HT-29 (cell line): ENCODE measurements at regions not wholly inside any gene's neighbourhood (a gene's known extent, or its start where the extent isn't known, plus 50 kb on each side); places are given as distances from the start of the nearest gene placed in this dataset.

Experiments used
- DNase-seq: peaks from one replicate; pipeline ENCODE4 v3.0.0-alpha.2; 2015; ENCODE audit warnings: low spot score

DNA sequence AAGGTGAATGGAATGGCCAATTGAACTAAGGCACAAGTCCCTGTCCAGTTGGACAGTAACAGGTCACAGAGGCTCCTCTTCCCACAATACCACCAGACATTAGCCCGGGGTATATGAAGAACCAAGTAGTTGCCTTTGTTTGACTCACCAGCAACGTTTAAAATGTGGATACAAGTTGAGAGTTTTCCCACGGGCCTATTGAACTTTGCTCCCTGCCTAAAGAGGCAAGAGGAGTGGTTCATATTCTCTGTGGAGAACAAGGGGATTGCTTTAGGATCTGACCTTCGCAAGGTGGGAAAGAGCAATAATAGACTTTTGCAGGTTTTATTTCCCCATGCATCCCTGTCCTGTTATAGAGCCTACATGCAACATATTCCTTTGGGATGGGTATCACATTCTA lies 177.2 kb downstream of the POU4F1 start:
- no peak for DNase-seq

DNA sequence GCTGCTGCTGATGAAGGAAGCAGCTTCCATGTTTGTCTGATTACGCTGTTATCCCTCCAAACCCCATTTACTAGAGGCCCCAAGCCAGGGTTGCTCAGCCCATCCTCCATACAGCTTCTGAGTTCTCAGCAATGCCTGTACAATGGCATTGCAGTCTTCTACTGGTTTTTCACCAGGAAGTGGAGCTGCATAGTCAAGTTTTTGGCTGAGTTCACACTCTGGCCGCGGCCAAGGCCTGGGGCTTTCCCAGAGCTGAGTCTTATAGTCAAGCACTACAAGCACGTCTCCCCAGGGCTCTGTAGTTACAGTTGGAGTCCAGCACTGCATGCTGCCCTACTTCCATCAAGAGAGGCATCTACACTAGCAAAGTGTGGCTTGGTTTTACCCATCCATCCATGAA lies 182.5 kb downstream of the POU4F1 start:
- no peak for DNase-seq

DNA sequence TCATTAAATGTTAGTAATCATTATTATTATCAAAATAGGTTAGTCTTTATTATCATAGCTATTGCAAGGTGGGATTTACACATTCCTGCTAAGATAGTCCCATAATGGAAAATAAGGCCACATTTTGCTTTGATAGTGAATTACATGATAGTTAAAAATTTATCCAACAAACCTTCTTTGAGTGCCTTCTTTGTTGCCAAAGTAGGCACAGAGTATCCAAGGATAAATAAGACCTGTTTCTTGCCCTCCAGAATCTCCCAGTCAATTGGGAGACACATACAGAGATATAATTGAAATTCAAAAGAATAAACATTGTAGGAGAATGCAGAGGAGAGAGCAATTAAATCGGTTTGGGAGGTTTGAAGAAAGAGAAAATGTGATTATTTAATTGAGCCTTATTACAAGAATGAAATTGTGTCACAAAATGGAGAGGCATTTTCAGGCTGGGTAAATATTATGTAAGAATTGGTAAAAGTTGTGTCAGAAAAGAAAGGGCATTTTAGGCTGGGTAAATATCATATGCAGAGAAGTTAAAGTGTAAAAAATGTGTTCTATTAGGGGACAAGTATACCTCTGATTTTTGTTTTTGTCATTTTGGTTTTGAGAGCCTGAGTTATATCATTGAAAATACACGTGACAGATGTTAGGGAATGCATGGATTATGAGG lies 189.3 kb downstream of the POU4F1 start:
- DNase-seq = no peak

DNA sequence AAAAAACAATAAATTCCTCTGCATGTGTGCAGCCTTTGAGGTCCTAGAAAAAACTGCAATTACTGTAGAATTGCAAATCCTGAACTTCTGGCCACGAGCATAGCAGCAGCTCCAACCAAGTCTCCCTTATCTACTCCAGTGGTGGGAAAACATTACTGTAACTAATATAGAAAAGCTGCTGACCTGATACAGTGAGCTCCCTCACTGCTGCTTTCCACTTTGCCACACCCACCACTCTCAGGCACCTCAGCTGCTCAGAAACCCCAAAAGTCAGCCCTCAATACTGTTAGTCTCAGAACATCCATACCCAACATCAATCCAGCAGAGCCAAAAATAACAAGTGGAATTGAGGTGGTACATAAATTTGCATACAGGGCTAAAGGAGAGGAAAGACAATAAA lies 192.5 kb downstream of the POU4F1 start:
- DNase-seq = no peak

DNA sequence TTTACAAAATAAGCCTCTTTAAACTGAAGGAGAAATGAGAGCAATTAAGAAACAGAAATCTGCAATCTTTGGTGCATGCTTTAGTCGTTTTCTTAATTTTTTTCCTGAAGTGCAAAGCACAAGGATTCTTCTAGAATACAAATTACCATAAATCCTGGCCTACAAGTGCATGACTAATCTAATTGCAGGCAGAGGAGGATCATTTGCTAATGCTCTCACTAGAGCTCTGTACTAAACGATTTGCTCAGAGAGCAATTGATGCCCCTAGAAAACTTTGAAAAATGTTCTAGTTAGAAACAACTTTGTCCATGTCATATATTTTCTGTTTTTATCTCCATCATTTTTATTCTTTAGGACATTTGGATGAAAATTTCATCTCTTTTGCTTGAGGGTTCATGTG lies 193.2 kb downstream of the POU4F1 start:
- no peak for DNase-seq

DNA sequence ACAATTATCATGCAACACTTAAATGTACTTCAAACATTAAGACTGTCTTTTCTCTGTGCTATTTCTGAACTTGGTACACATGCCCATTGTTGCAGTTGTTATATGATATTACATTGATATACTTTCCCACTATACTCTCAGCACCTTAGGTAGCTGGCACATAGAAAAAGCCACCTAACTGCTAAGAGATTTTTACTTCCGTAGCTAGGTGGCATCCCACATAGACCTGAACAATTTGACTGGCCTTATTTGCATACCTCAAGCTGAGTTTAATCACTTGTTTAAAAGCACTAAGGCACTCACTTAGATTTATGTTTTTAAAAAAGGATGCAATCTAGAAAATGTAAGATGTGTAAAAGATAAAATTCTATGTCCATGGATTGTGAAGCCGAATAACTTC lies 194.2 kb downstream of the POU4F1 start:
- DNase-seq = peak; percentile 20

DNA sequence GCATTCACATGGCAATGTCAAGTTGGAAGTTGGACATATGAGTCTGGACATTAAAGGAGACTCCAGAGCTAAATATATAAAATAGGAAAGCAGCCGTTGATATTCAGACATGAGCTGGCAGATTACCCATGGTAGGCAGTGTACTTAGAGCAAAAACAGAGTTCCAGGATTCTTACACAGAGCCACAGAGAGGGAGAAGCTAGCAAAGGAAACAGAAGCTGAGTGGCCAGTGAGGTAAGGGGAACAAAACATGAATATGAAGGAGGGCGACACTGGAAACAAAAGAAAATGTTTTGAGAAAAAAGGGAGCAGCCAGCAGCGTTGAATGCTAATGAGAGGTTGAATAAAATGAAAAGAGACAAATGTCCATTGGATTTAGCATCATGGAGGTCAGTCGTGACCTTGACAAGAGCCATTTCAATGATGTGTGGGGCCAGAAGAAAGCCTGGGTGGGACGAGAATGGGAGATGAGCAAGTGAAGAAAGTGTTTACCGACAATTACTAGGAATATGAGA lies 198.4 kb downstream of the POU4F1 start:
- DNase-seq = no peak

DNA sequence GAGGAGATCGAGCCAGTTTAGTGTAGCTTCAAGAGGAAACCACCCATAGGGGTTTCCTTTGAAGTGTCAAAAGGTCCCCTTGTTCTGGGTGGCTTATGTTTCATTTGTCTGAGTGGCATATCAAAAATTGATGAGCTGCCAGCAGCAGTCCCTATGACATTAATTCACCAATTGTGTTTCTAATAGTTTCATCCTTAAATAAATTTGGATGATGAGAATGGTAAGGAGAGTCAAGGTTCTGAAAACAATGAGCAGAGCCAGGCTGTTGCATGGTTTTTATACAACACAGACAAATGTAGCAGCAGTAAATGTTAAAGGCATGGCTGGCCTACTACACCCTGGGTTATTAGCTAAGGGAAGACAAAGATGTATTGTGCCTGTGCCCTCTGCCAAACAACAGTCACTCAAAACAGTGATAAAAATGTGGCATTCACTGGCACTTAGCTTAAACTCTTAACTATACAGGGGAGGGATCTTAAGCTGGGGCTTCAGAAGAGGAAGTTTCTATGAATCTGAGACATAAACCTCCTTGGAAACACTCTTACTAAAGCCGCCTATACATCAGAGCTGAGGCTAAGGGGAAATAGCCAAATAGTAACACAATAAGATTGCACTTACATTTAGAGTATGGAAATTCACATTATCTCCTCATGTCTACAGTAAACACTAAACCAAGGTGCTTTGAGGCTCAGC lies 200.5 kb downstream of the POU4F1 start:
- DNase-seq = no peak

DNA sequence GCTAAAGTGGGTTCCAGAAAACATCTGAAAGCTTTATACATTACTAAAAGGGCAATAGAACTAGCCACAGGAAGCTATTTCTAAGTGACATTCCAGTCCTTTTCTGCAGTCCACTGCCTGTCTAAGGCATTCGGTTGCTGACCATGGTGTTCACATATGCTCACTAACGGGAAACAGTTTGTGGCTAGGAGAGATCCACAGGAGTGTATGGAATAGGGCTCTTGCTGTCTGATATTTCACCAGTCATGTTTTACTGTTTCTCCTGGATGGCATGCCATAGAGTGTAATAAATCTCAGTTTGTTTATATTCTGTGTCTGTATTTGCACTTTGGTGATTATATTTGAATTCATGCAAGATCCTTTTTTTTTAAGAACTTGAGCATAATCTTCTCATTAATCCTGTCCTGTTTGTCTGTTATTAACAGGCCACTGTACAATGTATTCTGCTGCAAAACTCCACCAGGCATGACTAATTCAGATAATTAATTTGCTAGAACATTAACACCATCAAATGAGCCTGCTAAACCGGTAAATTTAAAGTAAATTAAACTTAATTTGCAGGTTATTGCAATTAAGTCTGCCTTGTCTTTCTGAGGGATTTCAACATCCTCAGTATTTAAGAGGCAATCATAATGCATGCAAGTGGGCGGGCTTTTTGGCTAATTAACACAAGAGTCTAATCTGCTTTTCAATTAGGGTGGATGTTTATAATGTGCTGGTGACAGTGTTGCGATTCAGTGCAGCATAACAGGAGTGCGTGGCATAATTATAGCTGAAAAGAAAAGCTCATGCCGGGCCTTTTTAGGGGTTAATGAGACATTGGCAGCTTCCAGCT lies 201.3 kb downstream of the POU4F1 start:
- DNase-seq = no peak

DNA sequence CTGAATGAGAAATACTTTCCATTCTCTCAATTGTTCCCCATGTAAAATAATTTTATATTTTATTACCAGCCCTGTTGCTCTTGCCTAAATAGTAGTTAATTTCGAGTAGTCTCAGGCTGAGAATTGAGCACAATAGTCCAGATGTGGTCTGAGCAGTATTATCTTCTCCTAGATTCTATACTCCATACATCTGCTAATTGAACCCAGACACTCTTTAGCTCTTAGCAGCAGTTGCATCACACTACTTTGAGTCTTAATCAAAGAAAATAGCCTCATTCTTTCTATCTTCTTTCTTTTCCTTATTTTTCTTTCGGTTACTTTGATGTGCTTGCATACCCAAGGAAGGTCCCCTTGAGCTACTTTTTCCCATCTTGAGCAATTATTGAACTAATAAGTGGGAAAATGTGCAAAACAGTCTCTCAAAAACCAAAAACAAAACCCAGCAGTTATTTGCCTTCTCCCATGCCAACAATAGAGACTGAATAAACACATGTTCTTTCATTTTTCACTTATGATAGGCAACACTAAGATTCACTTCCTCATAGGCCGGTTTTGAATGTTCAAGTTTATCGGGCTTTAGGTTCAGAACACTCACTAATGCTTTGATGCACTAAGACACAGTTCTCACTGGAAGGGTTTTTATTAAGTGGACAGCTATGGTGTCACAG lies 204.5 kb downstream of the POU4F1 start:
- no peak for DNase-seq

DNA sequence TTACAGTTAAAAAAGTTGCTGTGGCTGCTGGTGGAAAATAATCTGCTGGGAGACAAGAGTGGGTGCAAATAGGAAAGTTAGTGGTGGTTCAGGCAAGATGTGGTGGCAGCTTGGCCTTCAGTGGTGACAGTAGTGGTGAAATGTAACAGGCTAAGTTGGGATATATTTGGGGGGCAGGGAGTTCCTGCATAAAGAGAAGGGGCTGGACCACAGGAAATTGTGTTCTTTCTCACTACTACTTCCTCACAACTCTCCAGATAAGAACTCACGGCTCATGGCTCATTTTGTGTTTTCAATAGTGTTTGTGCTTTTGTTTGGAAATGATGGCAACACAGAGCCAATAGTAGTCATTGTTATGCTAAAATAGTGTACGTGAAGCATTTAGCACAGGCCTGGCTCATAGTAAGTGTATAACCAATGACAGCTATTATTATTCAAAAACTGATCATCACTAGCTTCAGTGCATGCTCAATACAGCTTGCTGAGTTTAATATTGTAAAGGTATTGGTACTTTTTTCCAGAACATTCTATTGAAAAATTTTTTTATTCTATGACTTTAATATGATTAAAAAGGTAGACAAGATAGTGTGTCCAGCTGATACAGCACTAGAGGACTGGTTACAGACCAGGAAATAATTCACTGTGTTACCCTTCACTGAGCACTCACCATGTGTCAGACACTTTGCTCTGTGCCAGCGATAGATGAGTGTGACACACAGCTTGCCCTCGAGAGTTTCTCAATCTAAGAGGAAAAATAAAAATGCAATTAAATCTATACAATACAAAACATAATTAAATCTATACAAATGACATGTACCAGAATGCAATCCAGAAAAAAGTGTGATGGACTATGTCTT lies 209.8 kb downstream of the POU4F1 start:
- DNase-seq = no peak

DNA sequence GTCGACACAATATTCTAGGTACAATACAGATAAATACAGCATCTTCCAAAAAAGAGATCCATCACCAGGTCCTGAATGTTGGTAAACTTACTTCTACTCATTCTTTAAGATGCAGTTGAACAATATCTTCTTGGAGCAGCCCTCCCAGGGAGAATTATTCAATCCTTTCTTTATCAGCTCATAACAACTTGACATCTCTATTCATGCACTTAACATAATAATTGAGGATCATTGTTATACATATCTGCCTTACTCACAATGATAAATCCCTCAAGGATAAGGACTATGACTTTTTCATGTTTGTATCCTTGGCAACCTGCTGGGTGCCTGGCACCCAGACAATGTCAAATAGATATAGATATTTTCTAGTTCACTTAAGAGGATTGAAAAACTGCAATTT lies 219.5 kb downstream of the POU4F1 start:
- no peak for DNase-seq

DNA sequence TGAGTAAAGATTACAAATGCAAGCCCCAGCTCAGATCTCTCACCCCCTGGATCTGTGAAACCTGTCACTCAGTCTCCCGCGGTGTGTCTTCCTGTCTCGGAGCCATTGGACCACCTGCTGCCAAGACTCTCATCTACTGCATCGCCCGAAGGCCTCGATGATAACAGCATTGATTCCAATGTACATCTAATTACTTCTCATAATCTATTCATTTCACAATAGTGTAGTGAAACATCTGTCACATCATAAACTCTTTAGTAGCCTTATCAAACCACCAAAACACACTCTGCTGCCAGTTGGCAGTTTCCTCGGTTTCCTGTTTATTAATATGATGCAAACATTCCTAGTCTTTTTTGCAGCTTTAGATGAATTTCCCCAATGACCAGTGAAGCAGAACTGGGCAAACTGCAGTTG lies 220.3 kb downstream of the POU4F1 start:
- no peak for DNase-seq

DNA sequence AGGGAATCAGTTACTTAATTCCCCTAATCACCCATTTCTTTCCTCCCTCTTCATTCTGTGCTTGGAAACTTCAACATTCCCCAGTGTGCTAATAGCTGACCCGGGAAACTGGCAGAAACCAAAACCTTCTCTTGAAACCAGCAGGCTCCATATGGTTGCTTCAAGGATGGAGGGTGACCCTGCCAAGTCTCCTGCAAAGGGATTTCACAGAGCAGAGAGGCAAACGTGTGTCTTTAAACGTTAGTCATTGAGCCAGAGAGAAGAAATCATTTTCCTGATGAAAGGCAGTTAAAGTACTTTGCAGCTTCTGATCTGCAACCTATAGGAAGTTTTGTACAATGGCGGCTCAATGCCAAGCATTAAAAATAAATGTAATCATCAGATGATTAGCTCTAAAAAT lies 220.9 kb downstream of the POU4F1 start:
- no peak for DNase-seq

DNA sequence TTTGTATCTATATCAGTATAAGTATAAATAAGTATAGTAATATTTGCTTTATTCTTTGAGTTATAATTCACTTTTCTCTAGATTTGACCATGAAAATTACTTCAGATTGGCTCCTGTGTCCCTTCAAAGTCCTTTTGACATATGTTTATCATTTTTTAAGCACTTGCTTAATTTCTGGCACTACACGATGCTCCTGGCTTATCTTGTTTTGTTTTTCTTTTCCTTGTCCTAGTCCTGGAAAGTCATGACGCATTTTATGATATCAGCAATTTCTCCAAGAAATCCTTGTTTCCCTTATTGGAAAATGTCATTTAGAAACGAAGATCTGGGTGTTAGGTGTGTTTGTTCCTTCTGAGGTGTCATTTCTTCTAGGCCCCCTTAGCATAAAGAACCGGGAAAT lies 226.5 kb downstream of the POU4F1 start:
- no peak for DNase-seq

DNA sequence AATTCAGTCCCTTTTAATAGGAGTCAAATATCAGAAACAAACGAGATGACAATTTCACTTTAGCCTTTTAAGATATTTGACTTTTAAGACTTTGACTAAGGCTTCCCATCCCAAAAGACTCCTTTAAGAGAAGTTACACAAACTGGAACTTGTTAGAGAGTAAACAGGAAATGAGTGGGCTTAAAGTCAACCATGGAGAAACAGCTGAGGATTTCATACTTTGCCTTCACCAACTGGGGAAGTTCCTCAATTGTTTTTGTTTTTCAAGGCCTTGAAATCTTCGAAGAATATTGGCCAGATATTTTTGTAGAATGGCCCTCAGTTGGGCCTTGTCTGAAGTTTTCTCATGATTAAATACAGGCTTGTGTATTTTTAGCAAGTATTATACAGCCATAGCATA lies 227.3 kb downstream of the POU4F1 start:
- DNase-seq = no peak

DNA sequence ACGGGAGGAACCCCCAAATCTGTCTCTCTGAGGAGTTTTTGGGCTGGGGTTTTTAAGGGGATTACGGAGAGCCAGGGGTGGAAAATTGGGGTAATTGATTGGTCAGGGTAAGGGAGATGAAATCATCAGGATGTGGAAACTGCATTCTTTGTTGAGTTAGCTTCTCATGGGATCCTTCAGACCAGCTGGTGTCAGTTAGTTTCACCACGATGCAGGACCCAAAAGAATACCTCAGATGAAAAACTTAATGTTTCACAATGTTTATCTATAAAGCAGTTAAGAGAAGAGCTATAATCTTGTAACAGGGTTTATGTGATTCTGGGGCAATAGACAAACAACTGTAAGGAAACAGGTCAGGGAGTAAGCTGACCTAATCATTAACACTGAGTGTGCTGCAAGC lies 230.8 kb downstream of the POU4F1 start:
- no peak for DNase-seq

DNA sequence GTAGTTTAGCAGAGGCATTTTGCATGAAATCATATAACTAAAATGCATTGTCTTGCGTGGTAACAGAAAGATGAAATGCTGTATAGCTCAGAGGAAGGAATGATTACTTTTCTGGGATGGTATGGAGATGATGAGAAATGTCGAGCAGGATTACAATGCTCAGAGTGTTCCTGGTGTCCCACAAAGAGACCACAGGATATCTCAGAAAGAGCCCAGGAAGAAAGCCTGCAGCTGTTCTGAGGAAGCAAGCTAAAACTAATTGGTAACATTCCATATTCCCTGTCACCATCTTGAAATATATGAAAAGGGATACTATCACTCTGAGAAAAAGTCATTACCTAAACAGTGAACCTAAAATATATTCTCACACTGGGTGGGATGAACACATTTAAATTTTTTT lies 233.1 kb downstream of the POU4F1 start:
- DNase-seq = no peak

DNA sequence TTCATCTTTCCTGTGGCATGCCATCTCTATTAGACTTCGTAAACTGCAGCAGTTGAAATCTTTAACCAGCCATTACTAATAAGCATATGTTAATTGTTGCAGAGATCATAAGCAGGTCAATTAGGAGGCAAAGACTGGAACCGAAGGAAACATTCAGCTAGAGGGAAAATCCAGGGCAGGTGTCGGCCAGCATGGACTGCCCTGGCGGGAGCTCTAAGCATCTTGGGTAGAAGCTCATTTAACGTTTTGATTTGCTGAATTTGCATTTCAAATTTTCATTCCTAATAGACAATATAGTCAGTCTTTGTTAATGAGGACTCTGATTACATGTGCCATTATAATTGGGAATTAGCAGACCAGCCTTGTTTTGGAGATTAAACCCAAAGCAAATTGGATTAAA lies 238.6 kb downstream of the POU4F1 start:
- no peak for DNase-seq

DNA sequence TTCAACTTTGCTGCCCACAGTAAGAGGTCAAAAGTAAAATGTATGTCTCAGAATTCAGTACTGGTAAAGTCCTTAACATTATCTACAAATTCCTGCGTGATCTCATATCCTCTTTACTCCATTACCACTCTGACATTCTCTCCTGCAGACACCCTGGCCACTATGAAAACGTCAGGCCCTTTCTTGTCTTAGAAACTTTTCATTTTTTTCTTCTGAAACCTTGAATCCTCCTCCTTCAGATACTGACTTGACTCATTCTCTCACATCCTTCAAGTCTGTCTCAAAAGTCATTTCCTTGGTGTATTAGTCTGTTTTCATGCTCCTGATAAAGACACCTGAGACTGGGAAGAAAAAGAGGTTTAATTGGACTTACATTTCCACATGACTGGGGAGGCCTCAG lies 262.3 kb downstream of the POU4F1 start:
- DNase-seq = no peak

DNA sequence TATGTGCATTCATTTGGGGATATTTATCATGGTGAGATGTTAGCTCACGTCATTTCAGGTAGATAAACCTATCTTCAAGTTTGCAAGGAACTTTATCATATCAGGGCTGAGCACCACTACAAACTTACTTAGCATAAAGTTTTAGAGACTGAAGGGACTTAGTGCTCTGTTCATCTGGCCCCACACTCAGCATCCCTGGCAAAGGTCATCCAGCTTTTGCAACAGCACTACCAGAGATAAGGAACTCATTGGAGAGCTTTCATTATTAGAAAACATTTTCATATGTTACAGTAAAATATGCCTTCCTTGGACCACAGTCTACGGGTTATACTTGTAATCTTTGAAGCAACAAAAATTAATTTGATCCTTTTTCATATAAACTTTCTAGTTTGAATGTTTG lies 263.4 kb downstream of the POU4F1 start:
- no peak for DNase-seq
